T-helper 17 cell (primary cell): ENCODE measurements at regions not wholly inside any gene's neighbourhood (a gene's known extent, or its start where the extent isn't known, plus 50 kb on each side); places are given as distances from the start of the nearest gene placed in this dataset.

Source experiments
- ATAC-seq: fragments of 150-1000 bp; cut with Tn5 transposase; 2 replicates; pipeline ENCODE4 v1.10.0; 2021; ENCODE audit warnings: mild to moderate bottlenecking, moderate library complexity
- DNase-seq, 3 donors: peaks; one replicate each; pipeline versions ENCODE4 v3.0.0 to v3.0.0-alpha.2; 2020 to 2021
- H3K9me3 ChIP-seq: one replicate; pipeline ENCODE4 v1.7.0; 2013; ENCODE audit warnings: low read length, mild to moderate bottlenecking; ENCODE audit not compliant: control insufficient read depth, poor library complexity, severe bottlenecking
- H3K27ac Mint-ChIP-seq: one replicate; pipeline ENCODE4 v1.8.0; 2022; ENCODE audit warnings: mild to moderate bottlenecking, moderate library complexity, mixed read lengths
- H3K27me3 Mint-ChIP-seq: one replicate; pipeline ENCODE4 v1.8.0; 2022; ENCODE audit warnings: mixed read lengths
- H3K36me3 Mint-ChIP-seq: one replicate; pipeline ENCODE4 v1.8.0; 2022; ENCODE audit warnings: low read depth, mixed read lengths
- H3K4me1 Mint-ChIP-seq: one replicate; pipeline ENCODE4 v1.8.0; 2022; ENCODE audit warnings: mild to moderate bottlenecking, mixed read lengths
- H3K4me3 Mint-ChIP-seq: one replicate; pipeline ENCODE4 v1.8.0; 2022; ENCODE audit warnings: mild to moderate bottlenecking, moderate library complexity, mixed read lengths

- Mint-ChIP-seq H3K27ac (no peak overlapping the region), H3K4me3 (no peak overlapping the region), H3K27me3 (peaks cover 12% of the 10 kb centered on the region), H3K4me1 (no peaks in the 10 kb centered on the region), H3K36me3 (no peaks in the 10 kb centered on the region)
- H3K9me3 ChIP-seq = no peaks in the 10 kb centered on the region
- ATAC-seq (no peak), DNase-seq (no peak)
Measured at GRCh38 chr4:185862340-185862739, 50.3 kb upstream of the SORBS2 start.

- no peaks in the 10 kb centered on the region for H3K36me3 Mint-ChIP-seq
- ATAC-seq = no peak
- H3K4me3 Mint-ChIP-seq = no peak overlapping the region
- no peaks in the 10 kb centered on the region for H3K9me3 ChIP-seq
- peaks cover 17% of the 10 kb centered on the region for H3K27me3 Mint-ChIP-seq
- no peak for DNase-seq
- no peak overlapping the region for H3K27ac Mint-ChIP-seq
- no peaks in the 10 kb centered on the region for H3K4me1 Mint-ChIP-seq
Measured at GRCh38 chr4:185863946-185864345, 52.0 kb upstream of the SORBS2 start.

- H3K27me3 Mint-ChIP-seq = peaks cover 17% of the 10 kb centered on the region
- H3K9me3 ChIP-seq = no peaks in the 10 kb centered on the region
- no peak for DNase-seq
- no peaks in the 10 kb centered on the region for H3K36me3 Mint-ChIP-seq
- H3K4me3 Mint-ChIP-seq = no peak overlapping the region
- no peak for ATAC-seq
- H3K27ac Mint-ChIP-seq = no peak overlapping the region
- no peaks in the 10 kb centered on the region for H3K4me1 Mint-ChIP-seq
Measured at GRCh38 chr4:185865901-185866328, 53.9 kb upstream of the SORBS2 start.

GRCh38 chr4:185867770-185868169 is 55.8 kb upstream of the SORBS2 start:
- ATAC-seq = no peak
- Mint-ChIP-seq H3K36me3 (no peaks in the 10 kb centered on the region), H3K27ac (no peak overlapping the region)

GRCh38 chr4:185868983-185869382 is 57.0 kb upstream of the SORBS2 start:
- Mint-ChIP-seq H3K36me3 (no peaks in the 10 kb centered on the region), H3K4me3 (no peak overlapping the region), H3K27me3 (peaks cover 20% of the 10 kb centered on the region), H3K27ac (no peak overlapping the region), H3K4me1 (no peaks in the 10 kb centered on the region)
- no peaks in the 10 kb centered on the region for H3K9me3 ChIP-seq
- DNase-seq (no peak), ATAC-seq (no peak)

More at GRCh38 chr4:185867770-185868169, 55.8 kb upstream of the SORBS2 start:
- no peak for DNase-seq
- H3K4me3 Mint-ChIP-seq = no peak overlapping the region
- H3K27me3 Mint-ChIP-seq = peaks cover 23% of the 10 kb centered on the region
- H3K9me3 ChIP-seq = no peaks in the 10 kb centered on the region
- H3K4me1 Mint-ChIP-seq = no peaks in the 10 kb centered on the region

- H3K4me3 Mint-ChIP-seq = no peak overlapping the region
- H3K4me1 Mint-ChIP-seq = no peaks in the 10 kb centered on the region
- H3K27me3 Mint-ChIP-seq = peaks cover 16% of the 10 kb centered on the region
- ATAC-seq (no peak), DNase-seq (no peak)
- H3K36me3 Mint-ChIP-seq = no peaks in the 10 kb centered on the region
- H3K9me3 ChIP-seq = no peaks in the 10 kb centered on the region
- no peak overlapping the region for H3K27ac Mint-ChIP-seq
Measured at GRCh38 chr4:185869427-185869826, 57.4 kb upstream of the SORBS2 start.

GRCh38 chr4:185870366-185870765 is 58.4 kb upstream of the SORBS2 start:
- no peaks in the 10 kb centered on the region for H3K4me1 Mint-ChIP-seq
- no peaks in the 10 kb centered on the region for H3K9me3 ChIP-seq
- DNase-seq = no peak
- H3K36me3 Mint-ChIP-seq = no peaks in the 10 kb centered on the region
- no peak for ATAC-seq
- peaks cover 13% of the 10 kb centered on the region for H3K27me3 Mint-ChIP-seq
- H3K27ac Mint-ChIP-seq = no peak overlapping the region
- no peak overlapping the region for H3K4me3 Mint-ChIP-seq

GRCh38 chr4:185872747-185873380 is 60.9 kb upstream of the SORBS2 start:
- no peak for ATAC-seq
- Mint-ChIP-seq H3K4me3 (no peak overlapping the region), H3K27me3 (peaks cover 11% of the 10 kb centered on the region), H3K4me1 (no peaks in the 10 kb centered on the region), H3K27ac (no peak overlapping the region), H3K36me3 (no peaks in the 10 kb centered on the region)
- DNase-seq = no peak
- H3K9me3 ChIP-seq = no peaks in the 10 kb centered on the region

- no peak for DNase-seq
- ATAC-seq = no peak
- Mint-ChIP-seq H3K36me3 (no peaks in the 10 kb centered on the region), H3K4me3 (no peak overlapping the region), H3K4me1 (no peaks in the 10 kb centered on the region), H3K27ac (no peak overlapping the region), H3K27me3 (peaks cover 11% of the 10 kb centered on the region)
- H3K9me3 ChIP-seq = no peaks in the 10 kb centered on the region
Measured at GRCh38 chr4:185874516-185875230, 62.7 kb upstream of the SORBS2 start.

GRCh38 chr4:185875316-185875907 is 63.4 kb upstream of the SORBS2 start:
- H3K9me3 ChIP-seq = no peaks in the 10 kb centered on the region
- H3K4me3 Mint-ChIP-seq = no peak overlapping the region
- peaks cover 11% of the 10 kb centered on the region for H3K27me3 Mint-ChIP-seq
- ATAC-seq (no peak), DNase-seq (no peak)
- no peaks in the 10 kb centered on the region for H3K4me1 Mint-ChIP-seq
- H3K27ac Mint-ChIP-seq = no peak overlapping the region
- no peaks in the 10 kb centered on the region for H3K36me3 Mint-ChIP-seq

GRCh38 chr4:185878633-185879032 is 66.6 kb upstream of the SORBS2 start:
- no peak for DNase-seq
- Mint-ChIP-seq H3K27ac (no peak overlapping the region), H3K4me1 (no peaks in the 10 kb centered on the region), H3K36me3 (no peaks in the 10 kb centered on the region), H3K27me3 (peaks cover 4% of the 10 kb centered on the region), H3K4me3 (no peak overlapping the region)
- H3K9me3 ChIP-seq = no peaks in the 10 kb centered on the region
- no peak for ATAC-seq

- DNase-seq (no peak), ATAC-seq (no peak)
- no peaks in the 10 kb centered on the region for H3K36me3 Mint-ChIP-seq
- H3K27me3 Mint-ChIP-seq = peaks cover 4% of the 10 kb centered on the region
- H3K27ac Mint-ChIP-seq = no peak overlapping the region
- no peaks in the 10 kb centered on the region for H3K4me1 Mint-ChIP-seq
- no peak overlapping the region for H3K4me3 Mint-ChIP-seq
- no peaks in the 10 kb centered on the region for H3K9me3 ChIP-seq
Measured at GRCh38 chr4:185879666-185880312, 67.8 kb upstream of the SORBS2 start.

- Mint-ChIP-seq H3K27me3 (peaks cover 6% of the 10 kb centered on the region), H3K36me3 (no peaks in the 10 kb centered on the region), H3K27ac (no peak overlapping the region), H3K4me1 (no peaks in the 10 kb centered on the region), H3K4me3 (no peak overlapping the region)
- no peaks in the 10 kb centered on the region for H3K9me3 ChIP-seq
- ATAC-seq (no peak), DNase-seq (no peak)
Measured at GRCh38 chr4:185880571-185880970, 68.6 kb upstream of the SORBS2 start.
